Astrocyte (in vitro differentiated cells and primary cell): ENCODE measurements at regions not wholly inside any gene's neighbourhood (a gene's known extent, or its start where the extent isn't known, plus 50 kb on each side); places are given as distances from the start of the nearest gene placed in this dataset.

Source experiments
- DNase-seq: peaks from one replicate; pipeline ENCODE4 v3.0.0-alpha.2; 2010; ENCODE audit warnings: low read depth
- FAIRE-seq: peaks from 2 replicates; lab custom pipeline; 2011; peaks lifted over from hg19 to GRCh38; lab: Jason Lieb, UNC
- H2AFZ ChIP-seq: 2 replicates; pipeline ENCODE4 v1.6.0; 2012; ENCODE audit warnings: low read depth, low read length, inconsistent platforms
- H3K27ac ChIP-seq: 2 replicates; pipeline ENCODE4 v1.5.1; 2011; ENCODE audit warnings: low read depth, low read length, inconsistent platforms
- H3K27me3 ChIP-seq: 2 replicates; pipeline ENCODE4 v1.6.0; 2011; ENCODE audit warnings: low read length, inconsistent platforms; ENCODE audit not compliant: insufficient read depth
- H3K36me3 ChIP-seq: 2 replicates; pipeline ENCODE4 v1.5.1; 2011; ENCODE audit warnings: low read length, inconsistent platforms; ENCODE audit not compliant: insufficient read depth
- H3K4me1 ChIP-seq: 2 replicates; pipeline ENCODE4 v1.5.1; 2011; ENCODE audit warnings: low read length, inconsistent platforms; ENCODE audit not compliant: insufficient read depth
- H3K4me2 ChIP-seq: 2 replicates; pipeline ENCODE4 v1.6.0; 2012; ENCODE audit warnings: low read length, inconsistent platforms
- H3K4me3 ChIP-seq: 2 replicates; pipeline ENCODE4 v1.5.1; 2011; ENCODE audit warnings: low read depth, mild to moderate bottlenecking, low read length, inconsistent platforms; ENCODE audit not compliant: insufficient read depth
- H3K79me2 ChIP-seq: 2 replicates; pipeline ENCODE4 v1.6.0; 2012; ENCODE audit warnings: mild to moderate bottlenecking, low read length, inconsistent platforms; ENCODE audit not compliant: insufficient read depth
- H3K9ac ChIP-seq: 2 replicates; pipeline ENCODE4 v1.6.0; 2012; ENCODE audit warnings: mild to moderate bottlenecking, low read length, inconsistent platforms
- H3K9me3 ChIP-seq: 2 replicates; pipeline ENCODE4 v1.5.1; 2012; ENCODE audit warnings: low read depth, mild to moderate bottlenecking, low read length, inconsistent platforms; ENCODE audit not compliant: insufficient read depth
- H4K20me1 ChIP-seq: 2 replicates; pipeline ENCODE4 v1.6.0; 2012; ENCODE audit warnings: low read length, inconsistent platforms; ENCODE audit not compliant: insufficient read depth
- H3K27ac Mint-ChIP-seq: one replicate; pipeline ENCODE4 v1.8.0; 2021; ENCODE audit warnings: mild to moderate bottlenecking, mixed read lengths; ENCODE audit not compliant: unreplicated experiment
- H3K27me3 Mint-ChIP-seq: one replicate; pipeline ENCODE4 v1.8.0; 2021; ENCODE audit warnings: low read depth, mixed read lengths; ENCODE audit not compliant: unreplicated experiment
- H3K36me3 Mint-ChIP-seq: one replicate; pipeline ENCODE4 v1.8.0; 2021; ENCODE audit warnings: low read depth, mixed read lengths; ENCODE audit not compliant: unreplicated experiment
- H3K4me1 Mint-ChIP-seq: one replicate; pipeline ENCODE4 v1.8.0; 2021; ENCODE audit warnings: low read depth, mixed read lengths; ENCODE audit not compliant: unreplicated experiment
- H3K4me3 Mint-ChIP-seq: one replicate; pipeline ENCODE4 v1.8.0; 2021; ENCODE audit warnings: mild to moderate bottlenecking, moderate library complexity, mixed read lengths; ENCODE audit not compliant: unreplicated experiment
- H3K9me3 Mint-ChIP-seq: one replicate; pipeline ENCODE4 v1.8.0; 2021; ENCODE audit warnings: mild to moderate bottlenecking, mixed read lengths; ENCODE audit not compliant: unreplicated experiment
- CTCF ChIP-seq: IDR thresholded peaks from 2 replicates; pipeline ENCODE4 v1.5.1; 2011; ENCODE audit warnings: low read depth, mild to moderate bottlenecking, inconsistent platforms, low read length, moderate library complexity; ENCODE audit not compliant: insufficient read depth
- EZH2 ChIP-seq: IDR thresholded peaks from 2 replicates; pipeline ENCODE4 v1.6.1; 2012; ENCODE audit warnings: mild to moderate bottlenecking, low read length, inconsistent platforms; ENCODE audit not compliant: insufficient read depth

DNA sequence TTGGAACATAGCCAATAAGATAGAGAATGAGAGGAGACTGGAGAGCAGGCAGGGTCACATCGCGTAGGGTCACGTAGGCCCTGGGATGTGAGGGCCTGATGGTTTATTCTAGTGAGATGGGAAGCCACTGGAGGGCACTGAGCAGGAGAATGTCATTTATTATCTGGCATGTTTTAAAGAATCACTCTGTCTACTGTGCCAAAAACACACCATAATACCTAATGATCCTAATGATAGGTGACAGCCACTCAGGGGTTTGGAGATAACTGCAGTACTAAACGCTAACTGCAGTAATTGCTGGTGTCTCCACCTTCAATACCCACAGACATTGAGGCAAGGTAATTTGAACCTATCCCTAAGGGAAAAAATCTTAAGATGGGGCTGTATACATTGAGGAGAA lies 185.4 kb downstream of the TTLL7 start:
- Histone ChIP-seq H3K9ac (no peak overlapping the region), H3K4me3 (no peak overlapping the region), H3K4me1 (no peaks in the 10 kb centered on the region), H3K27ac (no peak overlapping the region), H3K36me3 (no peaks in the 10 kb centered on the region), H3K9me3 (no peaks in the 10 kb centered on the region), H2AFZ (no peak overlapping the region), H3K79me2 (no peaks in the 10 kb centered on the region), H3K27me3 (no peaks in the 10 kb centered on the region), H3K4me2 (no peak overlapping the region), H4K20me1 (no peaks in the 10 kb centered on the region)
- H3K4me3 Mint-ChIP-seq, result no peak overlapping the region
- H3K36me3 Mint-ChIP-seq, result no peaks in the 10 kb centered on the region
- H3K9me3 Mint-ChIP-seq, result peaks cover 1% of the 10 kb centered on the region
- no peaks in the 10 kb centered on the region for H3K27me3 Mint-ChIP-seq
- TF ChIP-seq EZH2 (no peak), CTCF (no peak)
- no peak for DNase-seq
- FAIRE-seq, result no peak
- H3K4me1 Mint-ChIP-seq, result no peaks in the 10 kb centered on the region
- H3K27ac Mint-ChIP-seq, result no peak overlapping the region

DNA sequence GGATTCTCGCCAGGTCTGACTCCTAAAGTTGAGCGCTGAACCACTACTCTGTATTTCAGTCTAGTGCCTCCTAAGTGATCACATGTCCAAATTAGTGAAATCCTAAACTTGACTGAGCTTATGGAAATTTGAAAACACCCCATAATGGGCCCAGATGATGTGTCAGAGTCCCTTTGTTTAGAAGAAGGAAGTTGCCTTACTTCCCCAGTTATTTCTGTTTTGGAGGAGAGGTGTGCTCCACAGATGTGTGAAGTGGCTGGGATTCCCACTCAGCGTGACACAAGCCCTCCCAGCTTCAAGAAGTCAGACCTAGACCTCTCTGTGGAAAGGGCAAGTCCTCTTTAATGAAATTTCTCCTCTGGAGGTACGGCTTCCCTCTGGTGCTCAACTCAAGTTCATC lies 188.8 kb downstream of the TTLL7 start:
- no peaks in the 10 kb centered on the region for H3K79me2 ChIP-seq
- no peaks in the 10 kb centered on the region for H3K36me3 ChIP-seq
- no peak overlapping the region for H2AFZ ChIP-seq
- no peak overlapping the region for H3K4me2 ChIP-seq
- H3K9ac ChIP-seq, result no peak overlapping the region
- Mint-ChIP-seq H3K27me3 (no peaks in the 10 kb centered on the region), H3K27ac (no peak overlapping the region), H3K4me1 (no peaks in the 10 kb centered on the region), H3K4me3 (no peak overlapping the region), H3K9me3 (no peaks in the 10 kb centered on the region), H3K36me3 (no peaks in the 10 kb centered on the region)
- DNase-seq, result no peak
- H3K9me3 ChIP-seq, result no peaks in the 10 kb centered on the region
- no peak overlapping the region for H3K4me3 ChIP-seq
- FAIRE-seq, result no peak
- TF ChIP-seq CTCF, result no peak
- no peak for TF ChIP-seq EZH2
- no peaks in the 10 kb centered on the region for H3K4me1 ChIP-seq
- no peak overlapping the region for H3K27ac ChIP-seq
- H4K20me1 ChIP-seq, result no peaks in the 10 kb centered on the region
- no peaks in the 10 kb centered on the region for H3K27me3 ChIP-seq

GRCh38 chr1:83808536-83808935 lies 190.4 kb downstream of the TTLL7 start:
- no peaks in the 10 kb centered on the region for H3K4me1 Mint-ChIP-seq
- no peaks in the 10 kb centered on the region for H3K9me3 Mint-ChIP-seq
- H3K4me3 Mint-ChIP-seq, result no peak overlapping the region
- Histone ChIP-seq H3K9me3 (no peaks in the 10 kb centered on the region), H3K27me3 (no peaks in the 10 kb centered on the region), H3K4me3 (no peak overlapping the region), H3K4me2 (no peak overlapping the region), H2AFZ (no peak overlapping the region), H3K4me1 (no peaks in the 10 kb centered on the region), H4K20me1 (no peaks in the 10 kb centered on the region), H3K36me3 (no peaks in the 10 kb centered on the region), H3K27ac (no peak overlapping the region), H3K9ac (no peak overlapping the region), H3K79me2 (no peaks in the 10 kb centered on the region)
- DNase-seq (no peak), FAIRE-seq (no peak)
- H3K27me3 Mint-ChIP-seq, result no peaks in the 10 kb centered on the region
- H3K27ac Mint-ChIP-seq, result no peak overlapping the region
- no peaks in the 10 kb centered on the region for H3K36me3 Mint-ChIP-seq
- no peak for TF ChIP-seq CTCF
- no peak for TF ChIP-seq EZH2
